Esophagus muscularis mucosa (tissue), 4 donors: ENCODE measurements at regions not wholly inside any gene's neighbourhood (a gene's known extent, or its start where the extent isn't known, plus 50 kb on each side); places are given as distances from the start of the nearest gene placed in this dataset.
A peak's percentile ranks its signal among the peaks of the same experiment; 100 is the strongest.

Experiments used
- DNase-seq: peaks from one replicate; pipeline ENCODE4 v3.0.0-alpha.2; 2017; ENCODE audit errors: extremely low spot score
- H3K27ac ChIP-seq, 4 donors: fragments of 200-600 bp; sonication (generic); replicated peaks in 1 of 4; 1 replicate in 3 of 4; 2 replicates in 1 of 4; pipeline ENCODE4 v1.5.1; 2016 to 2019; ENCODE audit warnings: mild to moderate bottlenecking in 1 of 4
- H3K27me3 ChIP-seq, 4 donors: fragments of 200-600 bp; sonication (generic); one replicate each; pipeline versions ENCODE4 v1.5.1 to v1.6.0; 2016 to 2019
- H3K36me3 ChIP-seq, 4 donors: fragments of 200-600 bp; sonication (generic); one replicate each; pipeline ENCODE4 v1.5.1; 2016 to 2019
- H3K4me1 ChIP-seq, 4 donors: fragments of 200-600 bp; sonication (generic); one replicate each; pipeline ENCODE4 v1.5.1; 2016 to 2019
- H3K4me3 ChIP-seq, 4 donors: fragments of 200-600 bp; sonication (generic); 1 replicate in 2 of 4; 2 replicates in 2 of 4; pipeline ENCODE4 v1.5.1; 2016 to 2019; ENCODE audit warnings: mild to moderate bottlenecking in 4 of 4, moderate library complexity in 1 of 4
- H3K9me3 ChIP-seq, 4 donors: fragments of 200-600 bp; sonication (generic); 1 replicate in 3 of 4; 2 replicates in 1 of 4; pipeline ENCODE4 v1.5.1; 2016 to 2019
- CTCF ChIP-seq, 3 experiments: fragments of 200-600 bp in 2 of 3; fragments of 450-650 bp in 1 of 3; sonication (generic) in 2 of 3; IDR thresholded peaks; one replicate each; pipeline ENCODE4 v1.5.1; 2017 to 2019; ENCODE audit warnings: antibody characterized with exemption in 3 of 3, mild to moderate bottlenecking in 2 of 3, moderate library complexity in 1 of 3
- EP300 ChIP-seq: sonication (generic); formaldehyde crosslinking; IDR thresholded peaks from one replicate; pipeline ENCODE4 v1.6.1; 2017; ENCODE audit warnings: antibody characterized with exemption
- POLR2A ChIP-seq: fragments of 450-650 bp; IDR thresholded peaks from one replicate; pipeline ENCODE4 v1.6.1; 2017; ENCODE audit warnings: antibody characterized with exemption, moderate library complexity, mild to moderate bottlenecking, low read depth
- POLR2AphosphoS5 ChIP-seq, 2 donors: sonication (generic); formaldehyde crosslinking; IDR thresholded peaks; one replicate each; pipeline ENCODE4 v1.6.1; 2017; ENCODE audit warnings: antibody characterized with exemption in 2 of 2
- WGBS: methylation state at CpG from one replicate; pipeline ENCODE4 v1.1.5; 2018; 5-methylcytosine and 5-hydroxymethylcytosine counted together
- intact Hi-C: fragments of 100-400 bp; cut with DNase I; formaldehyde crosslinking; loops from one replicate; pipeline ENCODE4 v1.15.1; 2023

- Histone ChIP-seq H3K4me1 (peaks cover 0 to 3% (median 2%) of the 10 kb centered on the region in 4 donors), H3K27me3 (peaks cover 0 to 48% (median 0%) of the 10 kb centered on the region in 4 donors), H3K4me3 (no peak overlapping the region), H3K27ac (peak overlapping the region in 1 of 4 donors; percentile 30), H3K9me3 (no peaks in the 10 kb centered on the region), H3K36me3 (no peaks in the 10 kb centered on the region)
- intact Hi-C loops: no loop called here
- TF ChIP-seq CTCF (IDR thresholded peaks at IDR 0.05): no peak
- no peak for TF ChIP-seq POLR2AphosphoS5 (IDR thresholded peaks at IDR 0.05)
- TF ChIP-seq POLR2A: no peak
- TF ChIP-seq EP300: no peak
- 89% methylated on average over 15 of the region's 27 CpGs for WGBS
- DNase-seq: no peak
These were observed 136.5 kb upstream of the NKX1-1 start for GRCh38 chr4:1542516-1543320.

GRCh38 chr4:1542226-1542490 lies 135.9 kb upstream of the NKX1-1 start:
- peaks cover 0 to 54% (median 0%) of the 10 kb centered on the region in 4 donors for H3K27me3 ChIP-seq
- no peak overlapping the region for H3K4me3 ChIP-seq
- H3K36me3 ChIP-seq: no peaks in the 10 kb centered on the region
- TF ChIP-seq CTCF (IDR thresholded peaks at IDR 0.05) (no peak), POLR2AphosphoS5 (IDR thresholded peaks at IDR 0.05) (no peak), EP300 (no peak), POLR2A (no peak)
- WGBS: no CpG with 5 or more reads among the region's 10 CpGs
- peak overlapping the region in 1 of 4 donors; percentile 30 for H3K27ac ChIP-seq
- H3K9me3 ChIP-seq: no peaks in the 10 kb centered on the region
- H3K4me1 ChIP-seq: peaks cover 0 to 3% (median 1%) of the 10 kb centered on the region in 4 donors
- no peak for DNase-seq
- intact Hi-C loops: no loop called here

- Histone ChIP-seq H3K4me1 (peaks cover 0 to 3% (median 1%) of the 10 kb centered on the region in 4 donors), H3K4me3 (no peak overlapping the region), H3K27ac (peak overlapping the region in 1 of 4 donors; percentile 33), H3K27me3 (peaks cover 0 to 59% (median 0%) of the 10 kb centered on the region in 4 donors), H3K36me3 (no peaks in the 10 kb centered on the region), H3K9me3 (no peaks in the 10 kb centered on the region)
- intact Hi-C loops: no loop called here
- DNase-seq: no peak
- TF ChIP-seq CTCF (IDR thresholded peaks at IDR 0.05) (no peak), POLR2AphosphoS5 (IDR thresholded peaks at IDR 0.05) (no peak), EP300 (no peak), POLR2A (no peak)
- WGBS: 71% methylated on average over 28 of the region's 30 CpGs
These were observed 135.4 kb upstream of the NKX1-1 start for GRCh38 chr4:1541449-1542225.

DNA sequence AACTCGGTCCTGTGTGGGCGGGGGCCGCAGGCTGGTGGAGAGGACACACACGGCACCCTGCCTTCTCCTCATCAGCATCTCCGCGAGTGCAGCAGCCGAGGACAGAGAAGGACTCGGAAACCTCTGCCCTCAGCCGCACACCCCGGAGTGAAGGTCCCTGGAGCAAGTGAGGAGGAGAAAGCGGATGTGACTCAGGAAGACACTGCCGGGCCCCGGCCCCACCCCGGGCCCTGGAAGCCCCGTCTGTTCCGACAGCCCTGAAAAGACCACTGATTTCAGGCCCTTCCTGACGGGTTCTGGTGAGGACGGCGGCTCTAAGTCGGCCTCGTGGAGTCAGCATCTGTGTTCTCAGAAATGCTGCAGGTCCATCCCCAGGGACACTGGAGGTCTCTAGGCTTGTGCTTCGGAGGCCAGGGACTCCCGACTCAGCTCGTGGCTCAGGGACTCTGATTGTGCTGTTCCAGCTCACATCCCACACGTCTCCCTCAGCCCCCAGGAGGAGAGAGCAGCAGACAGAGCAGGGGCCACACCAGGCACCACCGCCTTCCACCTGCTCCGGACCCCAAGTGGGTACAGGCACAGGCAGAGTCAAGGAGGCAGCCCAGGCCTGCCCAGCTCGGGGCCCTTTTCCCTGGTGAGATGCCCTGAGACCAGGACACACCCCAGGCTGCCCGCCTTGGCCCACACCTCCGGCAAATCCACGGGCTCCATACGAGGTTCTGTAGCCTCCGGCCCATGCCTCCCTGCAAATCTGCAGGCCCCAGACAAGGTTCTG lies 134.5 kb upstream of the NKX1-1 start:
- H3K27me3 ChIP-seq: peaks cover 0 to 68% (median 0%) of the 10 kb centered on the region in 4 donors
- H3K4me1 ChIP-seq: peaks cover 0 to 3% (median 1%) of the 10 kb centered on the region in 4 donors
- no peak overlapping the region for H3K27ac ChIP-seq
- H3K9me3 ChIP-seq: no peaks in the 10 kb centered on the region
- TF ChIP-seq POLR2A: no peak
- no peak for TF ChIP-seq EP300
- TF ChIP-seq POLR2AphosphoS5 (IDR thresholded peaks at IDR 0.05): no peak
- 67% methylated on average over 23 of the region's 33 CpGs for WGBS
- H3K36me3 ChIP-seq: no peaks in the 10 kb centered on the region
- H3K4me3 ChIP-seq: no peak overlapping the region
- intact Hi-C loops: no loop called here
- DNase-seq: no peak
